Rectal smooth muscle tissue (tissue), 1 donor: ENCODE measurements at regions not wholly inside any gene's neighbourhood (a gene's known extent, or its start where the extent isn't known, plus 50 kb on each side); places are given as distances from the start of the nearest gene placed in this dataset.

Source experiments
- H3K27ac ChIP-seq: one replicate; pipeline ENCODE4 v1.7.0; 2013; ENCODE audit warnings: low read depth, low read length, inconsistent platforms
- H3K27me3 ChIP-seq: one replicate; pipeline ENCODE4 v1.7.0; 2013; ENCODE audit warnings: low read length; ENCODE audit not compliant: control insufficient read depth, insufficient read depth
- H3K36me3 ChIP-seq: one replicate; pipeline ENCODE4 v1.7.0; 2013; ENCODE audit warnings: low read length; ENCODE audit not compliant: control insufficient read depth, insufficient read depth
- H3K4me1 ChIP-seq: one replicate; pipeline ENCODE4 v1.7.0; 2013; ENCODE audit warnings: low read length; ENCODE audit not compliant: control insufficient read depth, insufficient read depth
- H3K4me3 ChIP-seq: one replicate; pipeline ENCODE4 v1.7.0; 2013; ENCODE audit warnings: low read length
- H3K9ac ChIP-seq: one replicate; pipeline ENCODE4 v1.7.0; 2013; ENCODE audit warnings: low read length

DNA sequence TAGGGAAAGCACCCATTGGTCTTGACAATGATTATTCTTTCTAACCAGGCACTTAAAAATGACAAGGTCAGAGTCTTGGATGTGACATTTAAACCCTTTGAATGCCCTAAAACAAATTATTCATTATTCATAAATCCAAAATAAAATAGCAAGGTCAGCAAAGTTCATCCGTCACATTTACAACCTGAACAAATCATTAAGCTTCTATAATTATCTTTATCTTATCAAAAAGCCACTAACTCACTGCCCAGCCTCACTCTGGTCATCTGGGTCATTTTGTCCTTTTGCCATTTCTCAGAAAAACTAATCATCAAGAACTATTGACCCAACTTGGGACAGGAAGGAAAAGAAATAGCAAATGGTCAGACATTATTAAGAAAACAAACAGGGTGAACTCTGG, 507.3 kb upstream of the CDH8 start:
- no peak overlapping the region for H3K4me3 ChIP-seq
- no peak overlapping the region for H3K9ac ChIP-seq
- H3K27me3 ChIP-seq = no peaks in the 10 kb centered on the region
- H3K4me1 ChIP-seq = no peaks in the 10 kb centered on the region
- no peaks in the 10 kb centered on the region for H3K36me3 ChIP-seq
- H3K27ac ChIP-seq = no peak overlapping the region

DNA sequence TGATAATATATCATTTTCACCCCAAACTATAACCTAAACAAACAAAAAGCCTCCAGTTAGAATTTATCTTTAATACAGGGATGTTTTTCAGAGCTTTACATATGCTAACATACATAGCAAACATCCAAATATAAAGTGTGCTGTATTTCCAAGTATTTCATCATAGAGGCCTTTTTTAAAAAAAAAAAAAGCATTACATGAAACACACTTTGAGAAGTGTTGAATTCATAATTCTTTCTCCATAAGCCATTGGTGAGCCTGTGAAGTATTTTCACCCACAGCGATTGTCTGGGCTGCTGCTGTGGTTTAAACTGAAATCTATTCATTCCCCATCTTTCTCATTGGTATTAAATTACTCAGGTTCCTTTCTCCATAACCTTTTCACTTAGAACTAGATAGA, 503.4 kb upstream of the CDH8 start:
- Histone ChIP-seq H3K36me3 (no peaks in the 10 kb centered on the region), H3K4me1 (no peaks in the 10 kb centered on the region), H3K4me3 (no peak overlapping the region), H3K9ac (no peak overlapping the region), H3K27me3 (no peaks in the 10 kb centered on the region), H3K27ac (no peak overlapping the region)

DNA sequence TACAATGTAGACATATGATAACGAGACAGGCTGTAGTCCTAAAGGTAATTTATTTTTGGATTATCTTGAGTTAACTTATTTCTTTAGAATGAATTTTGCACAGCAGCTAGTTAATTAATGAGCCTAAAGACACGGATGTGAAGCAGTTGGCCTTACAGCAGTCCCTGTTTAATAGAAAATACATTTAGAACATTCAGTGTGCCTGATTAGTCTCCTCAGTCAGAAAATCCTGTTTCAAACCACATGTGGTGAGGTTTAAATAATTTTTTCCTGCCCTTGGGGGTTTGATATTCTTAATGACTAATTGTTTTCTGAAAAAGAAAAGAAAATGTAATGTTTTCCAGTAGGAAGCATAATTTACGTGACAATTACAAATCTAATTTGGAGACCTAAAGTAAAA, 494.2 kb upstream of the CDH8 start:
- Histone ChIP-seq H3K4me1 (no peaks in the 10 kb centered on the region), H3K9ac (no peak overlapping the region), H3K36me3 (no peaks in the 10 kb centered on the region), H3K27ac (no peak overlapping the region), H3K27me3 (no peaks in the 10 kb centered on the region), H3K4me3 (no peak overlapping the region)

DNA sequence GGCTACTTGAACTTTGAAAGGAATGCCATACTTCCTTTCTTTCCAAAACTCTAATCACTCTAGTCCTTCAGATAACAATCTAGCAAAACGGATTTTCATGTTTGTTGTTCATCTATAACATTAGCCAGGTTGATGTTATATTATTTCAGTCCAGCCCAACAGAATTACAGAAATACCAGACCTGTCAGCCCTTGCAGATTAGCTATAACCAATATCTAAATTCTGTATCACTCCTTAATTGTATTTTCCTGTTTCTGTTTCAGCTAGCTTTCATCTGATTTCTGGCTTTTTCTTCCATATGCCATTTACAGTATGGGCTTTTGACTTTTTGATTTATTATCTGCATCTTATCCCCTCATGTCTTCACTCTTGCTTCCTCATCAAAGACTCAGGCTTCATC, 479.8 kb upstream of the CDH8 start:
- Histone ChIP-seq H3K27ac (no peak overlapping the region), H3K27me3 (no peaks in the 10 kb centered on the region), H3K4me3 (no peak overlapping the region), H3K9ac (no peak overlapping the region), H3K4me1 (no peaks in the 10 kb centered on the region), H3K36me3 (no peaks in the 10 kb centered on the region)

DNA sequence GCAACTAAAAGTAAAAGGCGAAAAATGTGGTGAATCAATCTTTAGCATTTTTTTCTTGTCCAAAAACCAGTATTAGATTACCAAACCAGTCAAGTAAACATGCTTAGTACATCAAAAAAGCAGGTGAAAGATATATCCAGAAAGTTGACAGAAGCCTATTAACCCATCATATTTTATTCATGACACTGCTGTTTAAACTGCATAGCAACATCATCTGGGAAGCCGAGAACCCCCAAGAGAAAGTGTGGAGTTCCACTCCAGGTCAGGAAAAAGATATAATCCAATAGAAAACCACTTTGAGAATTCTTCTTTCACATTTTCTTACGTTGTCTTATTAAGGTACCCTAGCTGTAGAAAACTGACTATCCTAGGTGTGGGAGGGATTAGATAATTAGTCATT, 466.8 kb upstream of the CDH8 start:
- Histone ChIP-seq H3K36me3 (no peaks in the 10 kb centered on the region), H3K27me3 (no peaks in the 10 kb centered on the region), H3K4me1 (no peaks in the 10 kb centered on the region), H3K27ac (no peak overlapping the region), H3K4me3 (no peak overlapping the region), H3K9ac (no peak overlapping the region)

DNA sequence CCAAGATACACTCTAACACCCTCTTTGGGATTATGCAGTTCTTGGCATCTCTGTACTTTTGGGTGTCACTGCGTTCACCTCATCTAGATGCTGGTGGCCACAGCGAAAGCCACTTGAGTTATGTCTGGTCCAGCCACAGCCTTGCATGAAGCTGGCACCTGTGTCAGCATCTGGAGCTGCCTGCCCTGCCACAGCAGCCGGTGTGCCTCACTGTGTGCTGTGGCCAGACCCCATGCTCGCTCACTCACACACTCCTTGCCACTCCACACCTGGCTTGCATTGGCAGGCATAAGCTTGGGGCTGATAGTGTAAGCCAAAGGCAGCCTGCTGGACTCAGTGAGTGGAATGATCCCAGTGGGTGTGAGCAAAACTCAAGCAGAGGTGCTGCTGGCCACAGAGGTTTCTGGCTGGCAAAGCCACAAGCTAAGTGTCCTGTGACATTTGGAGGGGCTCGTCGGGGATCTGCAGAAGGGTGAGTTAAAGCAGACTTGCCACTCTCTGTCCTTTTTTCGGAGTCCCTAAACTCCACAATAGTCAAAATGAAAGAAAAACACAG, 442.7 kb upstream of the CDH8 start:
- Histone ChIP-seq H3K9ac (no peak overlapping the region), H3K27ac (no peak overlapping the region), H3K4me1 (no peaks in the 10 kb centered on the region), H3K4me3 (no peak overlapping the region), H3K27me3 (no peaks in the 10 kb centered on the region), H3K36me3 (no peaks in the 10 kb centered on the region)

DNA sequence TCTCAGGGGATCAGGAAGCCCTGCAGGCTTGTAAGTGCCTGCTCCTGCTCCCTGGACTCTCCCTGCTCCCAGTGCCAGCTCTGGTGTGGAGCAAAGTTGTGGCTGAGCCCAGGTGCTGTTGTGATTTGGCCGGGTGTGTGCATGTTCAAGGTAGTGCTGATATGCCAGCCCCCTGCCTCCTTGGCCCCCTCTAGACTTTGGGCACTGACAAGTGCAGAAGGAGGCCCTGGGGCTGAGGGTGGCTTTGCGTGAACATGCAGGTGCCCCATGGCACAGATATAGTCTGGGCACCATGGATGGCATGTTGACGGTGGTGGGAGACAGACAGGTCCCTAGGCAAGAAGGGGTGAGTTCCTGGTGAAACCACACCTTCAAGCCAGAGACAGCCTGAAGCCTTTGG, 441.6 kb upstream of the CDH8 start:
- H3K27me3 ChIP-seq = no peaks in the 10 kb centered on the region
- no peak overlapping the region for H3K4me3 ChIP-seq
- H3K4me1 ChIP-seq = no peaks in the 10 kb centered on the region
- H3K27ac ChIP-seq = no peak overlapping the region
- no peak overlapping the region for H3K9ac ChIP-seq
- no peaks in the 10 kb centered on the region for H3K36me3 ChIP-seq

DNA sequence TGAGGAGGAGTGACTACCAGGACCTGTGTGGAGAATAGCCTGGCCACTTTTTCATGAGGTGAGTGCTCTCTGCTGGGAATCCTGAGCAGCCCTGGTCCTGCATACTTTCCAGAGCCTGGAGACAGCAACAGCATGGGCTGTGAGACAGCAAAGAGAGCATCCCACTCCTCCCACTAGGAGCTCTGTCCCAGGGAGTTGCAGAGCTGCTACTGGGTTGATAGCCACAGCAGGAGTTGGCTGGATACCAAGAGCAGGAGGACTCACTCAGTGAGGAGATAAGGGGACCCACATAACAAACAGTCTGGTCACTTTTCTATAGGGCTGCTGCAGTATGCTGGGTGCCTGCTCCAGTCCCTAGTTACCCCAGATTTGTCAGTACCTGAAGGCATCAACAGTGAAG, 439.3 kb upstream of the CDH8 start:
- Histone ChIP-seq H3K36me3 (no peaks in the 10 kb centered on the region), H3K27ac (no peak overlapping the region), H3K4me1 (no peaks in the 10 kb centered on the region), H3K9ac (no peak overlapping the region), H3K27me3 (no peaks in the 10 kb centered on the region), H3K4me3 (no peak overlapping the region)

DNA sequence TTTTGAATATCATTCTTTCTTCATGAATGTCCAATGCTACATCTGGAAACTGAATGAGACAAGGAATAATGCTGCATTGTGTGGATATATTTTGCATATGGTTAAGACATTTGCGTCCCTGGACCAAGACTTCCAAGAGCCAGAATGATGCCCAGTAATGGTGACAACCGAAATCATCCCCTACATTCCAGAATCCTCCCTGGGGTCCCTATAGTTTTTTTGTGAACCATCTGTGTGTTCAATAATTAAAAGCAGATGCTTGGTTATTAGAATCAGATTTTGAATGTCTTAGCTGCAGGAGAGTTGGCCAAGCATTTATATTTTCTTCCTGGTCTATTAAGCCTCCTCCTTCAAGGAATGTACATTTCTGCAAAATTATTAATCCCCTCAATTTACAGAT, 426.7 kb upstream of the CDH8 start:
- no peak overlapping the region for H3K9ac ChIP-seq
- H3K36me3 ChIP-seq = no peaks in the 10 kb centered on the region
- no peaks in the 10 kb centered on the region for H3K4me1 ChIP-seq
- H3K27me3 ChIP-seq = no peaks in the 10 kb centered on the region
- no peak overlapping the region for H3K4me3 ChIP-seq
- no peak overlapping the region for H3K27ac ChIP-seq

DNA sequence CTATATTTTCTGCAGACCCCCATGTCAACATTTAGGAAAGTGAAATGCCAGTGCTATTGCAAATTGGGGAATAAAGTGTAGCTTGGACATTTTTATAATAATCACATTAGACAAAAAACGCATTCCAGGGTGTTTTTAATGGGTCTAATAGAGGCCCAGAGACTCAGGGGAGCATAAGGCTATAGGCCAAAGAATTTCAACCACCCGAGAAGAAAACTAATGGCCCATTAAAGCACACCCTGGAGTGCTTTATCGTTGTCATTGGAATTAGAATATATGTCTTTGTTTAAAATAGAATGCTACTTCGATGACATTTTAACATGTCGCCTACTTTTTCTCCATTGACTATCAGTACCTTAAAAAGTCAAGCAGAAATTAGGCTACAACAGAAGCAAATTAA, 414.1 kb upstream of the CDH8 start:
- Histone ChIP-seq H3K36me3 (no peaks in the 10 kb centered on the region), H3K27ac (no peak overlapping the region), H3K4me1 (no peaks in the 10 kb centered on the region), H3K9ac (no peak overlapping the region), H3K27me3 (no peaks in the 10 kb centered on the region), H3K4me3 (no peak overlapping the region)

DNA sequence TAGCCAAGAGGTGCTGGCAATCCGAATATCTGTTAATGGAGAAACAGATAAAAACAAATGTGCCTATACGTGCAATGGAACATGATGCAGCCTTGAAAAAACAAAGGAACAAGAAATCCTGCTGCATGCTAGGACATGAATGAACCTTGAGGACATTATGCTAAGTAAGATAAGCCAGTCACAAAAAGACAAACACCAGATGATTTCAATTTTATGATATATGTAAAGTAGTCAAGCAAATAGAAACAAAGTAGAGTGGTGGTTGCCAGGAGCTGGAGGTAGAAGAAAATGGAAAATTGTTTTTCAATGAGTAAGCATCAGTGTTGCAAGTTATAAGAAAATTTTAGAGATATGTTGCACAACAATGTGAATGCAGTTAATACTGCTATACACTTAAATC, 409.7 kb upstream of the CDH8 start:
- Histone ChIP-seq H3K4me1 (no peaks in the 10 kb centered on the region), H3K27me3 (no peaks in the 10 kb centered on the region), H3K4me3 (no peak overlapping the region), H3K27ac (no peak overlapping the region), H3K36me3 (no peaks in the 10 kb centered on the region), H3K9ac (no peak overlapping the region)

DNA sequence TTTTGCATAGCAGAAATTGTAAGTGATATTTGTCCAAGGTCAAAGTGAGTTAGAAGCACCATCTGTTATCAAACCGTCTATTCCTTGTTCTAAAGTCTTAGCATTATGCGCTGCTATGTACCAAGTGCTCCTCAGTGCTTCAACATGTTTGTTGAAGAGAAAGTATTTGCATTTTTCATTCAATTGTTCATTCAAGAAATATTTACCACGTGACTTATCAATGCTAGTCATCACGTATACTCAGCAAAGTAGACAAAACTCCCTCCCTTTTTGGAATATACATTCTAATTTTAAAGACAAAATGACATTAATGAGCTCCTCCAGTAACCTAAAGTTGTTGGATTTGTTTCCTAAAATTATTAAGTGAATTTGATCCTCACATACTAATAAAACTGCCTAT, 388.0 kb upstream of the CDH8 start:
- Histone ChIP-seq H3K27me3 (no peaks in the 10 kb centered on the region), H3K36me3 (no peaks in the 10 kb centered on the region), H3K4me1 (no peaks in the 10 kb centered on the region), H3K27ac (no peak overlapping the region), H3K4me3 (no peak overlapping the region), H3K9ac (no peak overlapping the region)

DNA sequence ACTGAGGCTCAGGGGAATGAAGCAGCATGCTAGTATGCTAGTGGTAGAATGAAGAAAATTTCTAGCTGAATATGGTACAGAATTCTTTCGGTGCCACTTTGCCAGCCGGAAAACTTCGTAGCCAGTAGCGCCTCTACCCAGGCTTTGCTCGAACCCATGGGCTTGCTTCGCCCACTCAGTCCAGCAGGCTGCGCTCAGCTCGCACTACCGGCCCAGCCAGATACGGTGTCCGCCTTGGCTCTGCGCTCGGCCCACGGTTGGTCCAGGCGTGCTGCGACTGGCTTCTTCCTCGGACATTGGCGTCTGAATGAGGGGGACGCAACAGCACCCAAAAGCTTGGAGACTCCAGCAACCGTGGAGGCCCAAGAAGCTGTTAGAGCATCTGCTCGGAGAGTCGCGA, 372.5 kb upstream of the CDH8 start:
- H3K27ac ChIP-seq = no peak overlapping the region
- no peaks in the 10 kb centered on the region for H3K36me3 ChIP-seq
- H3K27me3 ChIP-seq = no peaks in the 10 kb centered on the region
- no peak overlapping the region for H3K9ac ChIP-seq
- H3K4me3 ChIP-seq = no peak overlapping the region
- no peaks in the 10 kb centered on the region for H3K4me1 ChIP-seq
